Endothelial cell of umbilical vein (primary cell): ENCODE measurements at regions not wholly inside any gene's neighbourhood (a gene's known extent, or its start where the extent isn't known, plus 50 kb on each side); places are given as distances from the start of the nearest gene placed in this dataset.

Experiments used
- BruUV-seq: library from RNA; stranded (reverse); fragments of 400-500 nt; replicated peaks from 2 replicates; lab custom pipeline; 2021; lab: Mats Ljungman, UMichigan
- CTCF ChIA-PET: fragments of 300-600, 350-600 bp; sonication (Branson Sonifier 250); formaldehyde crosslinking; loops from one replicate; lab custom pipeline; 2021; ENCODE audit warnings: antibody characterized with exemption, inconsistent platforms; lab: Charles Lee
- POLR2A ChIA-PET: fragments of 300-600, 350-600 bp; sonication (Branson Sonifier 250); formaldehyde crosslinking; loops from one replicate; lab custom pipeline; 2021; ENCODE audit warnings: antibody characterized with exemption, inconsistent platforms; lab: Charles Lee
- DNase-seq: peaks from one replicate; pipeline ENCODE4 v3.0.0-alpha.2; 2011; ENCODE audit warnings: low read depth, low spot score
- FAIRE-seq: peaks from 2 replicates; lab custom pipeline; 2011; peaks lifted over from hg19 to GRCh38; lab: Jason Lieb, UNC
- H2AFZ ChIP-seq: 2 replicates; pipeline ENCODE4 v1.6.0; 2012; ENCODE audit warnings: low read depth, low read length, control low read depth, inconsistent platforms
- H3K27ac ChIP-seq: 2 replicates; pipeline ENCODE4 v1.5.1; 2011; ENCODE audit warnings: low read depth, mild to moderate bottlenecking, control low read depth, low read length, moderate library complexity; ENCODE audit not compliant: insufficient read depth
- H3K27me3 ChIP-seq, 2 experiments: 2 replicates each; pipeline versions ENCODE4 v1.6.0 to v1.6.1; 2011; ENCODE audit warnings: low read length in 2 of 2, mixed read lengths in 1 of 2; ENCODE audit not compliant: control insufficient read depth in 2 of 2, insufficient read depth in 2 of 2
- H3K36me3 ChIP-seq, 2 experiments: 2 replicates in 1 of 2; 3 replicates in 1 of 2; pipeline ENCODE4 v1.5.1; 2011; ENCODE audit warnings: low read length in 2 of 2, mild to moderate bottlenecking in 1 of 2, moderate library complexity in 1 of 2; ENCODE audit not compliant: control insufficient read depth in 2 of 2, insufficient read depth in 2 of 2; ENCODE audit errors: extremely low read depth in 1 of 2
- H3K4me1 ChIP-seq: 3 replicates; pipeline ENCODE4 v1.5.1; 2011; ENCODE audit warnings: mild to moderate bottlenecking, low read length; ENCODE audit not compliant: control insufficient read depth, insufficient read depth; ENCODE audit errors: extremely low read depth
- H3K4me2 ChIP-seq: 2 replicates; pipeline ENCODE4 v1.6.1; 2011; ENCODE audit warnings: low read length, control low read depth, mixed read lengths; ENCODE audit not compliant: insufficient read depth
- H3K4me3 ChIP-seq, 3 experiments: fragments of 200-600 bp in 1 of 3; sonication (generic), shearing (Covaris generic) in 1 of 3; replicated peaks in 1 of 3; 2 replicates each; pipeline ENCODE4 v1.5.1; 2011 to 2016; ENCODE audit warnings: control low read depth in 3 of 3, low read length in 3 of 3, mild to moderate bottlenecking in 2 of 3, inconsistent platforms in 1 of 3, low read depth in 1 of 3, moderate library complexity in 1 of 3; ENCODE audit not compliant: insufficient read depth in 1 of 3
- H3K79me2 ChIP-seq: 2 replicates; pipeline ENCODE4 v1.6.0; 2012; ENCODE audit warnings: low read length, inconsistent platforms; ENCODE audit not compliant: control insufficient read depth, insufficient read depth
- H3K9ac ChIP-seq: replicated peaks from 2 replicates; pipeline ENCODE3; 2011; ENCODE audit warnings: low read length, control low read depth; ENCODE audit not compliant: insufficient read depth; ENCODE audit errors: extremely low read depth
- H3K9me1 ChIP-seq: replicated peaks from 3 replicates; pipeline ENCODE4 v1.6.0; 2011; ENCODE audit warnings: mild to moderate bottlenecking, low read length; ENCODE audit not compliant: control insufficient read depth, insufficient read depth; ENCODE audit errors: extremely low read depth
- H3K9me3 ChIP-seq: replicated peaks from 2 replicates; pipeline ENCODE4 v1.5.1; 2012; ENCODE audit warnings: low read length, inconsistent platforms; ENCODE audit not compliant: control insufficient read depth, insufficient read depth
- H4K20me1 ChIP-seq: replicated peaks from 2 replicates; pipeline ENCODE3; 2011; ENCODE audit warnings: mild to moderate bottlenecking, low read length; ENCODE audit not compliant: control insufficient read depth, insufficient read depth; ENCODE audit errors: extremely low read depth
- EZH2 ChIP-seq: IDR thresholded peaks from 2 replicates; pipeline ENCODE4 v1.6.1; 2012; ENCODE audit warnings: borderline replicate concordance, low read depth, mild to moderate bottlenecking, moderate library complexity, low read length, inconsistent platforms; ENCODE audit not compliant: severe bottlenecking
- GATA2 ChIP-seq: IDR thresholded peaks from 2 replicates; pipeline ENCODE4 v1.7.0; 2011; ENCODE audit warnings: low read depth, mild to moderate bottlenecking, moderate library complexity, mixed read lengths, low read length; ENCODE audit not compliant: insufficient read length, insufficient read depth
- JUN ChIP-seq: IDR thresholded peaks from 2 replicates; pipeline ENCODE4 v1.6.1; 2011; ENCODE audit warnings: borderline replicate concordance, low read depth; ENCODE audit not compliant: insufficient read length, insufficient read depth
- MYC ChIP-seq: IDR thresholded peaks from one replicate; pipeline ENCODE4 v1.6.1; 2011; ENCODE audit warnings: mild to moderate bottlenecking, low read depth, low read length
- POLR2A ChIP-seq: IDR thresholded peaks from 2 replicates; pipeline ENCODE4 v1.6.1; 2012; ENCODE audit warnings: low read depth, mild to moderate bottlenecking, control low read depth, low read length
- POLR2AphosphoS5 ChIP-seq: IDR thresholded peaks from 2 replicates; pipeline ENCODE4 v1.6.1; 2012; ENCODE audit warnings: low read depth, mild to moderate bottlenecking, control low read depth, low read length, moderate library complexity; ENCODE audit not compliant: insufficient read depth
- dilution Hi-C: fragments of 300-500 bp; cut with MboI; formaldehyde crosslinking; loops from one replicate; pipeline ENCODE4 v1.15.0; 2019; ENCODE audit warnings: low sequenced_read_pairs; ENCODE audit not compliant: extremely low pct_ligation_motif_present
- intact Hi-C: fragments of 100-400 bp; cut with micrococcal nuclease; formaldehyde crosslinking; loops from one replicate; pipeline ENCODE4 v1.10.0; 2022
- TF ChIP-seq, protein P1 (sequence below): IDR thresholded peaks from 2 replicates; pipeline ENCODE4 v1.6.1; 2011; ENCODE audit not compliant: insufficient read depth, insufficient read length

DNA sequence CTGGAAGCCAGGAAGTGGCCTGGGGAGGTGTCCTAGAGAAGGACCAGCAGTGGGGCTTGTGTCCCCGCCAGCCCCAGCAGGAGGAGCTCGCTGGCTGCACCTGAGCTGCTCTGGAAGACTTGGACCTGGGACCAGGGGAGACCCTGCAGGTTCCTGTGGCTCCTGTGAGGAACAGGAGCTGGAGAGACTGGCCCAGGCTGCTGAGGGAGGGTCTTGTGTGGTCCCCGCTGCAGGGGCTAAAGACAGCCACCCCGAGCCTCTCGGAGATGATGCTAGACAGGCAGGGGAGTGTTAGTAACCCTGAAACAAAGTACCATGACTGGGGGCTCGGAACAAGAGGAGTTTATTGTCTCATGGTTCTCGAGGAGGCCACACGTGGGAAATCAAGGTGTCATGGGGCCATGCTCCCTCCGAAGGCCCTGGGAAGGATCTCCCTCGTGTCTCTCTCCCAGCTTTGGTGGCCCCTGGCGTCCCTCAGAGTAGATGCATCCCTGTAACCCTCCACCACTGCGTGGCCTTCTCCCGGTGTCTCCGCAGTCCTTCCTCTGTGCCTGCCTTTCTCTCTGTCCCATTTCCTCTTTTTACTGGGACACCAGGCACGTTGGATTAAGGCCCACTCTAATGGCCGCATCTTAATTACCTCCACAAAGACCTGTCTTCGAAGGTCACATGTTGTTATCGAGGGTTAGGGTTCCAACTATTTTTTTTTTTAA is 348.4 kb downstream of the GLRX3 start:
- no peak for FAIRE-seq
- Histone ChIP-seq H3K9me3 (peaks cover 18% of the 10 kb centered on the region), H3K36me3 (no peaks in the 10 kb centered on the region), H4K20me1 (no peaks in the 10 kb centered on the region), H3K9me1 (no peaks in the 10 kb centered on the region), H3K79me2 (no peaks in the 10 kb centered on the region), H3K4me2 (no peak overlapping the region), H3K9ac (no peak overlapping the region), H2AFZ (no peak overlapping the region), H3K4me1 (no peaks in the 10 kb centered on the region), H3K27me3 (no peaks in the 10 kb centered on the region), H3K4me3 (no peak overlapping the region), H3K27ac (no peak overlapping the region)
- intact Hi-C loops (no loop called here), dilution Hi-C loops (no loop called here)
- ChIA-PET CTCF (no interaction called here), POLR2A (no interaction called here)
- TF ChIP-seq POLR2A (no peak), POLR2AphosphoS5 (no peak), EZH2 (no peak), MYC (no peak), GATA2 (no peak), JUN (no peak)
- TF ChIP-seq, protein P1, sequence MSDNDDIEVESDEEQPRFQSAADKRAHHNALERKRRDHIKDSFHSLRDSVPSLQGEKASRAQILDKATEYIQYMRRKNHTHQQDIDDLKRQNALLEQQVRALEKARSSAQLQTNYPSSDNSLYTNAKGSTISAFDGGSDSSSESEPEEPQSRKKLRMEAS: no peak
- no peak for DNase-seq
- no TSS peak for BruUV-seq
